ENCODE measurements at regions not wholly inside any gene's neighbourhood (a gene's known extent, or its start where the extent isn't known, plus 50 kb on each side); places are given as distances from the start of the nearest gene placed in this dataset.
"Not testable (repeated sequence)": the region's sequence is repeated elsewhere in the genome, so short reads cannot be mapped to it uniquely, and the experiment has no call there.

GRCh38 chr12:131471271-131471905 lies 239.5 kb upstream of the SFSWAP start:
- no peak for DNase-seq

- no peak for DNase-seq
These were observed 238.8 kb upstream of the SFSWAP start for GRCh38 chr12:131471946-131472732.

- no peak for DNase-seq
These were observed 237.6 kb upstream of the SFSWAP start for GRCh38 chr12:131473261-131473660.

- no peak for DNase-seq
These were observed 236.9 kb upstream of the SFSWAP start for GRCh38 chr12:131473741-131474709.

- not testable (repeated sequence) for DNase-seq
These were observed 235.9 kb upstream of the SFSWAP start for GRCh38 chr12:131475012-131475411.

- no peak for DNase-seq
These were observed 233.3 kb upstream of the SFSWAP start for GRCh38 chr12:131477613-131478012.

- DNase-seq, result no peak
These were observed 232.4 kb upstream of the SFSWAP start for GRCh38 chr12:131478468-131478867.

- no peak for DNase-seq
These were observed 228.7 kb upstream of the SFSWAP start for GRCh38 chr12:131482199-131482598.

GRCh38 chr12:131482686-131483085 lies 228.2 kb upstream of the SFSWAP start:
- no peak for DNase-seq

- no peak for DNase-seq
These were observed 224.2 kb upstream of the SFSWAP start for GRCh38 chr12:131486451-131487230.

- peak in 12 of 56 donors; percentile 1 to 35 (median 9) for DNase-seq
These were observed 223.3 kb upstream of the SFSWAP start for GRCh38 chr12:131487388-131488124.

GRCh38 chr12:131489718-131490117 lies 221.2 kb upstream of the SFSWAP start:
- DNase-seq, result no peak

GRCh38 chr12:131491155-131491554 lies 219.7 kb upstream of the SFSWAP start:
- no peak for DNase-seq

- no peak for DNase-seq
These were observed 218.9 kb upstream of the SFSWAP start for GRCh38 chr12:131491916-131492490.

GRCh38 chr12:131493068-131493826 lies 217.6 kb upstream of the SFSWAP start:
- DNase-seq, result no peak

GRCh38 chr12:131494216-131494615 lies 216.7 kb upstream of the SFSWAP start:
- no peak for DNase-seq

- no peak for DNase-seq
These were observed 216.0 kb upstream of the SFSWAP start for GRCh38 chr12:131494741-131495524.

- DNase-seq, result no peak
These were observed 212.9 kb upstream of the SFSWAP start for GRCh38 chr12:131497966-131498365.
